NCI-H2029 (cell line): ENCODE measurements at regions not wholly inside any gene's neighbourhood (a gene's known extent, or its start where the extent isn't known, plus 50 kb on each side); places are given as distances from the start of the nearest gene placed in this dataset.
A peak's percentile ranks its signal among the peaks of the same experiment; 100 is the strongest.

Source experiments
- DNase-seq: peaks from one replicate; lab custom pipeline; 2025; lab: John Stamatoyannopoulos, UW

DNA sequence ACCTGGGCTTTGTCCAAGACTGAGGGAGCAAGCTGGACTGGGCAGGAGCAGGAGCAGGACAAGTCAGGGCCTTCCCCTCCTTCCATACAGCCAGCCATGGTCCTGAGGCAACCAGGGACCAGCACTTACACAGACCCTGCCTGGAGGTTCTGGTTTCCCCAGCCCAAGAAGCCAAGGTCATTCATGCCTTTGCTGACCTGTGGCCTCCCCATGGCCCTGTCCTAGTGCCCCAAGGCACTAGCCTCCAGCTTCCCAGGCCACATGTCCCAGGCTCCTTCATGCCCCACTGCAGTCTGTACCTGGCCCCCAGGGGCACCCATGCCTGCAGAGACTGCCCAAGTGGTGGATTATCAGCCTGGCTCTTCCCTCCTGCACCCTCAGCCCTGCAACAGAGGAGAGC lies 243.9 kb downstream of the TOMM20 start:
- no peak for DNase-seq

DNA sequence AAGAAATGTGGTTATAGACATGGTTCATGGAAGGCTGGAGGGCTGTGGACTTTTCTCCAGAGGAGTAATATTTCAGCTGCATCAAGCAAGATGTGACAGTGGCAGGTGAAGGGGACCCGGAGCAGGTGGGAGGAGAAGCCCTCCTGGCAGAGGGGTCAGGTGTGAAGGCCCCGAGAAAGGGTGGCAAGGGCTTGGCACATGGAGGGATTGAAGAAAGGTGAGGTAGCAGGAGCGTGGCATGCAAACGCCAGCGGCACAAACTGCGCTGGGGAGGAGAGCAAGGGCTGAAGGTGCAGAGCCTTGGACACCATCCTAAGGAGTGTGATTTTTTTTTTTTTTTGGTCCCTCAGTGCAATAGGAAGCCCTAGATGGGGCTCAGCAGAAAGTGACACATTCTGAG lies 244.6 kb downstream of the TOMM20 start:
- no peak for DNase-seq

- DNase-seq = no peak
Measured at GRCh38 chr1:234882898-234883297, 245.7 kb downstream of the TOMM20 start.

DNA sequence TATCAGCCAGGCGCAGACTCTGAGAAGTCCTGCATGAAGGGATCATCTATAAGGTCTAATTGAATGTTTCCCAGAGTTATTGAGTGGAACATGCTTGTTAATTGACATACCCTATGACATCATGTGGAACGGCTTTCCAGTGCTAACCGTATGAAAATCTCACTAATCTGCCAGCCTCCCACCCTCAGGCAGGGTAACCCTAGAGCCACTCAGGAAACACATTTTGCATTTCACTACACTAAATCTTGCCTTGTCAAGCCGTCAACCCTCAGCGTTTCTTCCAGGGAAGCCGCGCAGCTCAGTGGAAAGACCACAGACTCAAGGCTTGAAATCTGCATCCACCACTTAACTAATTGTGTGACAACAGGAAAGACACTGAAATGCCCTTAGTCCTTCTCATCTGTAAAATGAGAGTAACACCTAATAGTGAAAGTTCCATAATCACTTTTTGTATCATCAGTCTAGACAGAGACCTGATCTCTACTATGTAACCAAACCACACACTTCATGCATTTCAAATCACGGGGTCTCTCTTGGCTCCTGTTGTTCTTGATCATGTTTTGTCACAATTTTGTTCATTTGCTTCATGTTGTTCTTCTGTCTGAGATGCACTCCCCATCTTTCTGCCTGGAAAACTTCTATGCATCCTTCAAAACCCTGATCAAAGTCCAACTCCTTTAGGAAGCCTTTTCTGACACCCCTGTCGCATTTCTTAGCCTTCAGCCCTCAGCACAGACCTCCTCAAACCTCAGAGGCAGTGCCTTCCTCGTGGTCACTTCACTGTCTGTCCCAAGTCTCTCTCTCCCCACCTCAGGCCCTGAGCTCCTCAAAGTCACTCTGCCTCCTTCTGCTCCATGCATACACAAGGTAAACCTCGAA lies 246.5 kb downstream of the TOMM20 start:
- DNase-seq = no peak

DNA sequence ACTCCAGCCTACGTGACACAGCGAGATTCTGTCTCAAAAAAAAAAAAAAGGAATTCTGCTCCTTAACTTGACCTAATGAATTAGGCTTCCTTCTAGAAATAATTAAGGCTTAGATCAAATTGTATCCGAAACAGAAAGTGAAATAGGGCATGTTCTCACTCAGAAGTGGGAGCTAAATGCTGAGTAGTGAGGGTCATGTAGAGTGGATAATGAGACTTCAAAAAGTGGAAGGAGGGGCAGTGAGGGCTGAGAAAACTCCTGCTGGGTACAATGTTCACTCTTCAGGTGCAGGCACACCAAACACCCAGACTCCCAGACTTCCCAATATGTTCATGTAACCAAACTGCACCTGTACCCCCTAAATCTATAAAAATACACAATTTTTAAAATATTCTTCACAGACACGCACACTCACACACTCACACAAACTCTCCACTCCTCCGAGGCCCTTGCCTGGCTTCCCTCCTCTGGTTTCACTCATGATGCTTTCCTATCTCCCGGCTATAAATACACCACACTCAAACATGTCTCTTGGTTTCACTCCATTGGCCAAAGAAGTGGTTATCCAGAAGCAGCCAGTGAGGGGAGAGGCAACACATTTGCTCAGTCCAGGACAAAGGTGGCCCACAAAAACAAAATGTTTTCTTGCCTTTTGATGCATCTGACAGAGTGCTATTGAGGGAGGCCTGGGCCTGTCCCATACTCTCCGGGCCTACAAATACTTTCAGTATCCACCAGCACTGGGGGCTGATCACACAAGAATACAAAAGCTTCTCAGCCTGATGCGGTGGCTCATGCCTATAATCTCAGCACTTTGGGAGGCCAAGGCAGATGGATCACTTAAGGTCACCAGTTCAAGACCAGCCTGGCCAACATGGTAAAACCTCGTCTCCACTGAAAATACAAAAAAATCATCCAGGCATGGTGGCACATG lies 249.2 kb downstream of the TOMM20 start:
- DNase-seq = peak; percentile 67

DNA sequence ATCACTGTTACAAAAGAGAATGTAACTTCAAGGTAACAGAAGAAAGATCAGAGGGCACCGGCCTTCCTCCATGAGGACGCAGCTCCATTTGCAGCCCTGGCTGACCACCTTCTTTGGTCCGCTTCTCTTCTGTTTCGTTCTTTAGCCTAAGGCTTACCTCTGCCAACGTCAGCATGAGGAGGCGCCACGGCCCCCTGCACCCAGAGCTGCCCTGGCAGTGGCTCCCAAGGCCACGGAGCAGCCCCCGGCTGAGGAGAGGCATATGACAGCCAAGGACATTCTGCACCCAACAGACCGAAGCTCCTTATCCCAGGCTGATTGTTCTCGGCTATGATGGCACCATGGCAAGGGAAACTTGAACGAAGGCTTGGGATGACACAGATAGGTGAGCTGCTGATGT lies 250.3 kb downstream of the TOMM20 start:
- DNase-seq = no peak

DNA sequence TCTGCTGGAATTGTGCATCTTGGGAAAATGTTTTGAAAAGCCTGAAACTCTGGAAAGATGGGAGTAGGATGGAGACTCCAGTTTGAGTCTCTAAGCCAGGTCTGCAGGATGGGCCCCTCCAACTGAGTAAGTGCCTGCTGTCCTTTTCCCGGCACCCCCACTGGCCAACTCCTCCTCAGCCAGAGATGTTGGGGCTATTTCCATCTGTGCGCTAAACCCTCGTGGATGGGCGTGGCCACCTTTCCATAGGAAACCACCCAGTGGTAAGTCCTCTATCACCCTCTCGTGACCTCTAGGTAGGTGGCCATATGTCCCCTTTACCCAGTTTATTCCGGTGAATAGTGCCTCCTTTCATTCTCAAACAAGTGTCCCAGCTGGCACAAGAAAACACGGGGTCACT lies 250.9 kb downstream of the TOMM20 start:
- DNase-seq = no peak

GRCh38 chr1:234875953-234876855 lies 252.4 kb downstream of the TOMM20 start:
- no peak for DNase-seq

- DNase-seq = peak; percentile 62
Measured at GRCh38 chr1:234875328-234875952, 253.2 kb downstream of the TOMM20 start.

- DNase-seq = no peak
Measured at GRCh38 chr1:234874291-234875288, 254.0 kb downstream of the TOMM20 start.

GRCh38 chr1:234871710-234872271 lies 256.8 kb downstream of the TOMM20 start:
- DNase-seq = no peak

- DNase-seq = no peak
Measured at GRCh38 chr1:234871039-234871709, 257.5 kb downstream of the TOMM20 start.

GRCh38 chr1:234870020-234870981 lies 258.3 kb downstream of the TOMM20 start:
- no peak for DNase-seq

DNA sequence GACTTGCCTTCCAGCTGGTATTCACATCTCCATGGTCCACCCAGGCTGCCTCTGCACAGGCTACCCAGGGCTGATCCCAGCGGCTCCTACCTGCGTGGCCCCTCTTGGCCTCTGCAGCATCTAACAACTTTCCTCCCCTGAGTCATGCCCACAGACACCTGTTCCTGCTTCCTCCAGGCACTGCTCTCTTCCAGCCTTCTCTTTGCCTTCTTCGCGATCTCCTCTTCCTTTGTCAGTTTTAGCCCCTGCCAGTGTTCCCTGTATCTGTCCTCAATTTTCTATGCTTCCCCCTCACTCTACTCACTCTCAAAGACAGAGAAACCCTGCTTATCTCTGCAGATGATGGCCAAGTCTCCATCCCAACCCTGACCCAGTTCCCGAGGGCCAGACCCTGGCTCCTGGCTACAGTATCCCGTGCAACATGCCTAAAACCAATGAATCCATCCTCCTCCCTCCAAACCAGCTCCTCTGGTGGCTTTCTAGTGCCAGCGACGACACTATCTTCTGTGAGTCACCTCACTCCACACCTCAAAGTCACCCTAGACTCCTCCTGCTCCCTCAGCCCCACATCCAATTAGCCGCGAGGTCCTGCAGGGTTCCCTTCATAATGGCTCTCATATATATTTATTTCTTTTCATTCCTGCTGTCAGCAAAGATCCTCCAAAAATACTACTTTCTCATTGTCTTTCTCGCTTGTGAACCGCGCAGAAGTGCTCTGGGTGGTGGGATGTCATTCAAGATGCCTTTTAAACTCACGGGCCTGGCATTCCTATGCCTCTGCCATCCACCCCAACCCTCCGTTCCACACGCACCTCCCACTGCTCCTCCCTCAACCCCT lies 259.2 kb downstream of the TOMM20 start:
- no peak for DNase-seq

- no peak for DNase-seq
Measured at GRCh38 chr1:234868296-234869147, 258.5 kb upstream of the IRF2BP2 start.
